Fibroblast of mammary gland (primary cell): ENCODE measurements at regions not wholly inside any gene's neighbourhood (a gene's known extent, or its start where the extent isn't known, plus 50 kb on each side); places are given as distances from the start of the nearest gene placed in this dataset.

Experiments
- DNase-seq: peaks from one replicate; pipeline ENCODE4 v3.0.0-alpha.2; 2010; ENCODE audit warnings: low read depth
- H3K4me3 ChIP-seq: 2 replicates; pipeline ENCODE4 v1.5.1; 2011; ENCODE audit warnings: low read depth, mild to moderate bottlenecking, low read length, moderate library complexity; ENCODE audit not compliant: control insufficient read depth
- CTCF ChIP-seq: conservative IDR thresholded peaks from 2 replicates; pipeline ENCODE4 v1.5.1; 2011; ENCODE audit warnings: low read depth, low read length, inconsistent platforms; ENCODE audit not compliant: control insufficient read depth, insufficient read depth

GRCh38 chr6:164303102-164303964, 888.8 kb downstream of the QKI start:
- H3K4me3 ChIP-seq = no peak overlapping the region
- peak; percentile 99 for DNase-seq
- no peak for TF ChIP-seq CTCF

GRCh38 chr6:164296411-164296810, 881.9 kb downstream of the QKI start:
- H3K4me3 ChIP-seq = no peak overlapping the region
- DNase-seq = peak; percentile 58
- no peak for TF ChIP-seq CTCF

GRCh38 chr6:164294047-164294784, 879.7 kb downstream of the QKI start:
- no peak overlapping the region for H3K4me3 ChIP-seq
- TF ChIP-seq CTCF = no peak
- peak; percentile 30 for DNase-seq

- DNase-seq = no peak
- TF ChIP-seq CTCF = no peak
These were observed 876.7 kb downstream of the QKI start for GRCh38 chr6:164291224-164291623.

GRCh38 chr6:164290101-164290500, 875.6 kb downstream of the QKI start:
- H3K4me3 ChIP-seq = no peak overlapping the region
- DNase-seq = peak; percentile 27
- no peak for TF ChIP-seq CTCF

More at GRCh38 chr6:164291224-164291623, 876.7 kb downstream of the QKI start:
- H3K4me3 ChIP-seq = no peak overlapping the region

- peak; percentile 26 for DNase-seq
These were observed 871.5 kb downstream of the QKI start for GRCh38 chr6:164286011-164286410.

More at GRCh38 chr6:164286011-164286410, 871.5 kb downstream of the QKI start:
- no peak for TF ChIP-seq CTCF
- H3K4me3 ChIP-seq = no peak overlapping the region
